Germinal center (tissue), 1 donor: ENCODE measurements at regions not wholly inside any gene's neighbourhood (a gene's known extent, or its start where the extent isn't known, plus 50 kb on each side); places are given as distances from the start of the nearest gene placed in this dataset.

Experiments
- DNase-seq: peaks from one replicate; pipeline ENCODE4 v3.0.0; 2012; ENCODE audit warnings: mixed read lengths, low spot score

DNA sequence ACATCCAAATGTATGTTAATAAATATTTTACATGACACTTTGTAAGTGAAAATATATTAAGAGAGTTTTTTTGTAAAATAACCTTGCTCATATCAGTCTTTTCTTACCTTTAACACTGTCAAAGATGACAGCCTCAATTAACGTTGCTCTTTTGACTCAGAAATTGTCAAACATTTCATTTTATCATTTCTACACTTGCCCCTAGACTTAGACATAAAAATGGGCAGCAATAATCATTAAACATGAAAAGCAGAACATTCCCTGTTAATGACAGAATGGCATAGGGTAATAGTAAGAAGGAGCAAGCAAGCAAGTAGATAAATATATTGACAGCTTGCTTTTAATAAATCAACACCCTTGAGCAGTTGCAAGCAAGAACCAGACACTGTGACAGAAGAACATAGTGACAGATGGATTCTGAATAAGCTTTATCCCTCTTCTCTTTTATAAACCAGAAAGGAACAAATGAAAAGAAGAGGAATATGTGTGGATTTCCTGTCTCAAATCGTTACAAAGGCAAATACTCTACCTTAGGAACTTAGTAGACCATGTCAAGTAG, 796.0 kb upstream of the CHD1 start:
- DNase-seq: no peak

DNA sequence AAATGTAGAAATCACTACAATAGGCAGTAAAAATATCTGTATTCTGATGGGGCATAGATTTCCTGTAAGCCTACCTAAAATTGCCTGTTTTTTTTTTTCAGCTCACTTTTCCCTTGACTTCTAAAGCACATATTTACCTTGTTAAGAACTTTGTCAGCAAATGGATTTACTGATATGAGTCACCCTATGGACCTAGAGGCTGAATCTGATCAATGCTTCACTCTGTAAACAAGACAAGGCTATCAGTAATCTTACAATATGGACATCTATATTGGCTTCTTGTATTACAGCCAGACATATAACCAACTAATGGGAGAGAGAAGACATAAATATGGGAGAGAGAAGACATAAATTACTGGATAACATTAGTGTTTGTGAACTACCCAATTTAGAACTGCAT, 792.7 kb upstream of the CHD1 start:
- DNase-seq: no peak

DNA sequence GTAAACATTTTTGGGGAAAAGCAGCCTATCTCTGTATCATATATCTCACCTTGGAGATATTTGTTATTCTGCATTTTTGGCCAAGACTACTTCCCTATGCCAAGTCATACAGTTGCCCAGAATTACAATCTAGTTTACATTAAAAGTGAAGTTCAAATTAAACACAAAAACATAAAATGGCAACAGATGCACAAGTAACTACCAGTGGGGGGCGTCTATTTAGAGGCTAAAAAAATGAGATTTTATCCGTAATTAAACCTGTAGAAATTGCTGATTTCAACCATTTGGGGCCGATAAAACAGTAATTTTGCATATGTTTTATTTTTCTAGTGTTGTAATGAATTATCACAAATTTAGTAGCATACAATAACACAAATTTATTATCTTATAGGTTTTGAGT, 787.1 kb upstream of the CHD1 start:
- DNase-seq: no peak

DNA sequence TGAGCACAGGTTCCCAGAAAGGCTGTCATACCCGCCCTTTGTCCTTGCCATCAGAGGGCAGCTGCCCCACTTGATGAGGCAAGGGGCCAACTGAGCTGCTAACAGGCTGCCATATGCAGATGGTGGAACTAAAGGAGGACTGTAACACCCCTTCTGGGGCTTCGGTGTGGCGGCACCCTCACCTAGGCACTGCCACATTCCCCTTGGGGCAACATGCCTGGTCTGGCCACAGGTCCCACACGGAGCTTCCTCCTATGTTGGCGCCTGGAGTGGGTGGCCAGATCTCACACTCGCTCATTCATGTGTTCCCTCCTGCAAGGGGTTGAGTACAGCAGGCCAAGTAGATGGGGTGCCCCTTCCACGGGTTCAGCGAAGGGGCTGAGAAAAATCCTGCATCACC, 777.4 kb upstream of the CHD1 start:
- DNase-seq: no peak

DNA sequence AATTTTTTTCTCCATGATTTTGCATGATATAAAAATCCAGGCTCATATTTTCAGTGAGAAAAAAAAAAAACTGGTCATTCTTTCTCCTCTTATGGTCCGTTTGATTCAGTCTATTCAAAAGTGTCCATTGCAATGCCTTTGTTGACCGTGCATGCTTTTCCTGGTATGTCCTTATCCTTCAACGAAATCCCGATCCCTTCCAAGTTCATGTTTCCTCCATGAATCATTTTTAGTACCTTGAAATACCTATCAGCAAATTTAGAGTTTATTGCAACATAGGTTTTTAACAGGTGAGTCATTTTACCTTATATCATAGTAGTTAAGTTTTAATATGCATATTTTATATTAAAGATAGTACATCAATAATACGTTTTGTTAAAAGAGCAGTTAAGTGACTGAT, 773.8 kb upstream of the CHD1 start:
- no peak for DNase-seq

DNA sequence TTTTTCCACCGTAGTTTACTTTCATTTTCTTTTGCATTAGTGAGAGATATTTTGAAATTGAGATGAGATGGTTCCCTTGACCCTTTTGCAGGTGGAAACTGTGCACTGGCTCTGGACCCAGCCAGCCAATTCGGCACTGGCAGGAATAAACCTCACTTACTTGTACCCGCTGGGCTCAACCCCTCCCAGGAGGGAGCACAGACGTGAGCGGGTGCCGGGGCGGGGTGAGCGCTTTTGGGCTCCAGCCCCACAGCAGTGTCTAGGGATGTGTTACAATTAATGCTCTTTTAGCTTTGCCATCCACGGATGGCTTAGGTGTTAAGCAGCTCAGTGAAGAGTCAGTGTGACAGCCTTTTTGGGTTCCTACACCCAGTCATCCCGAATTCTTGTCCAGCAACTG, 766.1 kb upstream of the CHD1 start:
- DNase-seq: no peak

DNA sequence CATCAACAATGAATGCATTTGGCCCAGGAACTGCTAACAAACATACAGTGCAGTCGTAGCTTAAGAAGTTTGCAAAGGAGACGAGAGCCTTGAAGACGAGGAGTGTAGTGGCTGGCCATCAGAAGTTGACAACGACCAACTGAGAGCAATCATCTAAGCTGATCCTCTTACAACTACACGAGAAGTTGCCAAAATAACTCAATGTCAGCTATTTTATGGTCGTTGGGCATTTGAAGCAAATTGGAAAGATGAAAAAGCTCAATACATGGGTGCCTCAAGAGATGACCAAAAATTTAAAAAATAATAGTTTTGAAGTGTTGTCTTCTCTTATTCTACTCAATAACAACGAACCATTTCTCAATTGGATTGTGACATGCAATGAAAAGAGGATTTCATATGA, 757.7 kb upstream of the CHD1 start:
- DNase-seq: no peak

DNA sequence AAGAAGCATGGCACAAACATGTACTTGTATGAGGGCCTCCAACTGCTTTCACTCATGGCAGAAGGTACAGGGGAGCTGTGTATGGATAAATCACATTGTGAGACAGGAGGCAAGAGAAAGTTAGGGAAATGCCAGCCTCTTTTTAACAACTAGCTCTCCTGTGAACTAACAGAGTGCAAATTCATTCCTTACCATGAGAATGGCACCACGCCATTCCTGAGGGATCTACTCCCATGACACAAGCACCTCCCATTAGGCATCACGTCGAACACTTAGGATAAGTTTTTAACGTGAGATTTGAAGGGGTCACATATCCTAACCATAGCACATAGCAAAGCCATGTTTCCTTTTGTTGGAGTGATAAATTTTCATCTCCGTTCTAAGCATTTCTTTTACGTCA, 747.2 kb upstream of the CHD1 start:
- no peak for DNase-seq

DNA sequence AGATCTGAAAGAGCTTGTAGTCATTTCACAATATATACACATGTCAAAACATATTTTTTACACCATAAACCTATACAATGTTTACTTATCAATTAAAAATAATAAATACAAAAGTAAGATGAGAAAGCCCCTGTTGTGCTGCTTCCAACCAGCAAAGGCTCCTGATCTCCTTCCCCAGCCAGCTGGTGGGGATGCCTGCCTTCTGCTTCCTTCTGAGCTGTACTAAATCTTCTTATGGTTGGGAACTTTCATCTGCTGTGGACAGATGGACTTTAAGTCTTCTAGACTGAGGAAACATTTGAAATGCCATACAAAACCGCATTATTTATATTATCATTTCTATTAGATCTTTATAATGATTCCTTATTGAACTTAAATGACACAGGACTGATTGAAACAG, 745.3 kb upstream of the CHD1 start:
- DNase-seq: no peak

DNA sequence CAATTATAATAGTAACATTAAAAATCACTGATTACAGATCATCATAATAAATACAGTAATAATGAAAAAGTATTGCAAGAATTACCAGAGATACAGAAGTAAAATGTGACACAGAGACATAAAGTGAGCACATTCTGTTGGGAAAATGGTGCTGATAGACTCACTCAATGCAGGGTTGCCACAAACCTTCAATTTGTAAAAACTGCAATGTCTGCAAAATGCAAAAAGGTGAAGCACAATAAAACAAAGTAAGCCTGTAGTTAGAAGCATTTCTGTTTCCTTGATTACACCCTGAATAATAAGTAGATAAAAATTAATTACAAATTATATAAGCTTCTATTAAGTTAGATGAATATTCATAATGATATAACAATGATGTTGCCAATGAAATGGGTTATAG, 736.2 kb upstream of the CHD1 start:
- no peak for DNase-seq

DNA sequence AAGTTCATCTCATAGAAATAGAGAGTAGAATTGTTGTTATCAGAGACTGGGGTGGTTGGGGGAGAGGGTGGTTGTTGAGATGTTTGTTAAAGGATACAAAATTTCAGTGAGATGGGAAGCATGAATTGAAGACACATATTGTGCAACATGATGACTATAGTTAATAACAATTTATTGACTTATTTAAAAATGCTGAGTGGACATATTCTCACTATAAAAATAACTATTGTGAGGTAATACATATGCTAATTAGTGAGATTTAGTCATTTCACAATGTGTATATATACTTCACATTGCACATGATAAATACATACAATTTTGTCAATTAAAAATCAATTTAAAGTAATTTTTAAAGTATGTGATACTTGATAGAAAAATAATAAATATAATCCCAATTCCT, 722.5 kb upstream of the CHD1 start:
- DNase-seq: no peak

DNA sequence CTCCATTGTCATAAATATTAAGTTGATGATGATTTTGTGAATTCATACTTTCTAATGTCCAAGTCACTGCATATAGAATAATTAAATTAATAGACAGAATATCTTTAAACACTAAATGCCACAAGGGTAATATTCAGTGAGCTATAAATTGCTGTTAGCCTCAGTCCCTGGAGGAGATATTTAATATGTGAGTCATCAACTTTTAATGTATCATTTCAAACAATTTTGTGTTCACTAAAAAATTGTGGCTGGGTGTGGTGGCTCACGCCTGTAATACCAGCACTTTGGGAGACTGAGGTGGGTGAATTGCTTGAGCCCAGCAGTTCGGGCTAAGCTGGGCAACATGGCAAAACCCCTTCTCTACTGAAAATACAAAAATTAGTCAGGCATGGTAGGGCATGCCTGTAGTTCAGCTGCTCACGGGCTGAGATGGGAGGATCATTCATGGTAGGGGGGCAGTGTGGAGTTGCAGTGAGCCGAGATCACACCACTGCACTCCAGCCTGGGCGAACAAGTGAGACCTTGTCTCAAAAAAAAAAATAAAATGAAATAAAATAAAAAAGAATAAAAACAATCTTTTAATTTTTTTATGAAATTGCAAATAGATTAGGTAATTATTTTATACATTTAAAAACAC, 717.3 kb upstream of the CHD1 start:
- DNase-seq: no peak

DNA sequence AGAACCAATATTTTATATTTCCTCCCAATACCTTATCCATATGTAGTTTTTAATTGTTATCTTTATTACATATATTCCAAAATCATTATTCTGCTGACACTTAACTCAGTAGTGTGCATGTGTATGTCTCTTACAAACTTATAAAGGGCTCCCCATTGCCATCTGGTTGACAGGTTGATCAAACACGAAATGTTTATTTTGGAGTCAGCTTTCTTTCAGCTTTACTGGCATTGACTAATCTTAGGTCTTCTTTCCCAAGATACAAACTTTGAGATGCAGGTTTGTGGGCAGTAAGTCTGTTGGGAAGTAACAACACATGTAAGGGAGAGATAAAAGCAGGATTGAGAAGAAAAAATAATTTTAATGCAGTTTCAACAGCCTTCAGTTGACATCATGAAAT, 716.0 kb upstream of the CHD1 start:
- no peak for DNase-seq

DNA sequence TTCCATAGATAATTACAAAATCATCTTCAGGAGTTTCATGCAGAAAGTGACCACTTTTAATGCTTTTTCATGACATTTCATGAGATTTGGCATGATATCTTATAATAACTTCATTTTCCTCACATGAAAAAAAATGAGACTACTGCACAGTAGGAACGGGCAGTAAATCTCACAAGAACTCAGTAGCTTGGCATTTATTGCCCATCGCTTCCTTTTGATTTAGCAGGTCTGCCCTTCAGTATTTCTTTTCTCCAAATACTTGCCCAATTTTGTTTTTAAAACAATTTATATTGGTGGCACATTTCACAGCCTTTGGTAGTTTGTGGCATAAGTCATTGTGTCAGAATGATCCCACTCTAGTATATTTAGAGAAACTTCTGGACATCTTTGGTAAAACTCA, 711.8 kb upstream of the CHD1 start:
- no peak for DNase-seq

DNA sequence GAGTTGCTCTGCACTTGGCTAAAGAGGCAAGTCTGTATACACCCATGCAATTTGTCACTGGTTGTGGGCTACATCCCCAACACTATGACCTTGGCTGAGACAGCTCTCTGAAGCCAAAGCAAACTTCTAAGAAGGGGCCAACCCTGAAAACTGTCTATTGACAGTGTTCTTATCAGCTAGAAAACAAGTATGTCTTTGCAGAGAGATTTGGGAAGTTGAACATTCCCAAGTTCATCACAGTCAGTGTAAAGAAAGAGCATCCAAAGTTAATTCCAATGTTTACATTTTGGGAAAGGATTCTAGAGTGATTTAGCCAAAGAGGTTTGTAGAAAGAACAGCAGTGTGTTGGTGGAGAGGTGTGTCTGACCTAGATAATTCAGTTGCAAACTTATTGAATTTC, 711.1 kb upstream of the CHD1 start:
- no peak for DNase-seq

DNA sequence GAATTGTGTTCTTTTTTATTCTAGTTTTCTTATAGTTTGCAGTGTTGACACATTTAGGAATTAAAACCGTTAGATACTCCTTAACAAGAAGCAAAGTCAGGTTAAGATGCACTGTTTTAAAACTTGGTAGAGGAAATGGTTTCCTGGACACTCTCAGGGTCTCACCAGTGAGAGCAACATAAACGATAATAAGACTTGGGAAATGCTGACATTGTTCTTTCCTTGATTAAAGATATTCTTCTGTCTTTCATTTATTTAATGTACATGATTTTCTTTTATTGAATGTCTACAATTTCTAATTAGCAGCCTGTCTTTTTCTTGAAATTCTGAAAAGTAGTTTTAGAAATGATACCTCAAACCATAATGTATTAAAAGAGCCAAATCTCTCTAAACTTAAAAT, 707.9 kb upstream of the CHD1 start:
- DNase-seq: no peak

DNA sequence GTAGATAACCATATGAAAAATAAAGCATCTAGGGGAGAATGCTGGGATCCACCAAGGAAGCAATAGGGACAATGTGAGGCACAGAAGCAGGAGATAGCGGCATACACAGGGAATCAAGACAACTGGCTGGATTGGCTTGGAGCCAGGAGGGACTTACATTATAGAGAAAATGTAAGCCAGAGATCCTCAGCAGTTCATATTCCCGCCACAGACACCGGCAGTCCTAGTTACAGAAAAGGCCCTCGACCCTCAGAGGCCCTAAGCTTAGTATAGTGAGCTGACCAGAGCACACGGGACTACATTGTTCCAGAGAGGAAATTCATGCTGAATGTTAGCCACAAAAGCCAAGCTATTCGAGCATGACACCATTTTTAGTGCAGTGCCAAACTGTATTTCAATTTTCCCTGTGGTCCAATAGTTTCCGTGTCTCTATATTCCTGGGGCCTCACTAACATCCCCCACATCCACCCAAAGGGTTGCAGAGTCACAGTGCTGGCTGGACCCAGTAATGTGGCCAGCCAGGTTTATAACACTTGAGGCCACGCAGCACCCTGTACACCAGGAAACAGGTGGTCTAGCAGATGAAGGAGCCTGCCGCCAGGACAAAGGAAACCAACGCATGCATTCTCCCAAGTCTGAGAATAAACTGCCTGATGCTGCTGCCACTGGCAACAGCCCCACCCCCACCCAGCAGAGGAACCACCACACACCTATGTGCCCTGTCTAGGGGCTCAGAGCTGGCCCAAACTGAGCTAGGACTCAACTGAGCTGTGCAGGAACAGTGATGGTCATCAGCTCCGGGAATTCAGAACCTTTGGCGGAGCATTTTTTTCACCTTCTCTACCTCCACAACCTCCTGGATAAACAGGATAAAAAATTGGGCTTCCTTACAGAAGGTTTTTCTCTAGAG, 693.2 kb upstream of the CHD1 start:
- no peak for DNase-seq

DNA sequence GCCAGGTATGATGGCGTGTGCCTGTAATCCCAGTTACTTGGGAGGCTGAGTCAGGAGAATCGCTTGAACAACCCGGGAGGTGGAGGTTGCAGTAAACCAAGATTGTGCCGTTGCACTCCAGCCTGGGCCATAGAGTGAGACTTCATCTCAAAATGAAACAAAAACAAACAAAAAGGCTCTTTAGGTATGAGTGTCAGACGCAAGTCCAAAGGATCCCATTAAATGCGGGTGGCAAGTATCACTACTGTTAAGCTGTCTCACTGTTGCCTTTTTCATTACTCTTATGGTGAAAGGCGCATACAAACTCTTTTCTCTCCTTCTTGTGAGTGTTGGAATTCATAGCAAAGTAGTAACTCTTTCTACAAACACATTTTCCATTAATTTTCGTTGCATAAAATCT, 688.5 kb upstream of the CHD1 start:
- no peak for DNase-seq

DNA sequence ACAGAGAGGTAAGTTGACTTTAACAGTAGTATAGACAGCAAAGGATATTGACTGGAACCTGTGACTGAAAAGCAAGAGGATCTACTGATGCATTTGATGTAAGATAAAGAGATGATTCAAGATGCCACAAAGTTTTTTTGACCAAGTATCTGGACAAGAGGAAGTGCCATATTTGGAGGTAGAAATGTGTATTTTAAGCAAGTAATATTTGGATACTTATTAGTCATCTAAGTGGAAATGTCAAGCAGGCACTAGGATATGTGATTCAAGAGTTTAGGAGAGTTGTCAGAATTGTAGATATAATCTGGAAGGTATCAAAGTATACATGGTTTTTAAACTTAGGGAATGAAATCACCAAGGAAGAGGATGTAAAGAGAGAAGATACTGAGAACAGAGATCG, 686.1 kb upstream of the CHD1 start:
- DNase-seq: no peak

DNA sequence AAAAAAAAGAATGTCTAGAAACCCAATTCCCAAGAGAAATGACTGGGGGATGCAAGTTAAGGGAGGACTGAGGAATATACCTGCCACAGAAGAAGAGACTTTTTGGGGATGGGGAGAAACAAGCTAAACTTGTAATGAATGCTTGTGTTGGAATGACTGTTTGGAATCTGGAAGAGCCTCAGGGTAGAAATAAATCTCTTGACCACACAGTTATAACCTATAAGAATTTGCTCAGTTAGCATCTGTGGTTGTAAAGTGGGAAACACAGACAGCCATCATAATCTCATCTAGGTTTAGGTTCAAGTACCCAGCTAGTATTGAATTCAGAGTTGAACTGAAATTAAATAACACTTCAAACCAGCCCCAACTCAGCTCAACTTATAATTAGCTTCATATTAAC, 678.3 kb upstream of the CHD1 start:
- DNase-seq: no peak

DNA sequence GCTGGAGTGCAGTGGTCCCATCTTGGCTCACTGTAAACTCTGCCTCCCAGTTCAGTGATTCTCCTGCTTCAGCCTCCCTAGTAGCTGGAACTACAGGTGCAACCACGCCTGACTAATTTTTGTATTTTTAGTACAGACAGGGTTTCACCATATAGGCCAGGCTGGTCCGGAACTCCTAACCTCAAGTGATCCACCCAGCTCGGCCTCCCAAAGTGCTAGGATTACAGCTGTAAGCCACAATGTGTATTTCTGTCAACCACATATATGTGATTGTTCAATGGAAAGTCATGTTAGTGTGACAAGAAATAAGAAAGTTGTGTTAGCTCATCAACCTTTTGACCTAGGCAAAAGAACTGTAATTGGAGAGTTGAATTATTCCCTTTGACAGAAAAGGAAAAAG, 677.1 kb upstream of the CHD1 start:
- DNase-seq: no peak

DNA sequence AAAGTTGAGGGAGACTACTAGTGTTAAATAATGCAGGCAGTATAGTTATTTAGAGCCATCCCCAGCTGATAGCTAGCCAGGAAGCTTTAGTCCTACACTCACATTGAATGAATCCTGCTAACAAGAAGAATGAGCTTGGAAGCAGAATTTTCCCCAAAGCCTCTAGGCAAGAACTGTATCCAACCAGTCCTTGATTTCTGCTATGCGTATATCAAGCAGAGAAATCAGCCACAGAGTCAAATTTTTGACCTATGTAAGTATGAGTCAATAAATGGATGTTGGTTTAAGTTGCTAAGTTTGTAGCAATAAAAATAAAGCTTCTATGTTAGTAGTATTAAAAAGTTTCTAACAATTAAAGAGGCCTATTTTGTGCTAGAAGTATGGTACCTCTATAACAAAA, 672.1 kb upstream of the CHD1 start:
- DNase-seq: no peak

DNA sequence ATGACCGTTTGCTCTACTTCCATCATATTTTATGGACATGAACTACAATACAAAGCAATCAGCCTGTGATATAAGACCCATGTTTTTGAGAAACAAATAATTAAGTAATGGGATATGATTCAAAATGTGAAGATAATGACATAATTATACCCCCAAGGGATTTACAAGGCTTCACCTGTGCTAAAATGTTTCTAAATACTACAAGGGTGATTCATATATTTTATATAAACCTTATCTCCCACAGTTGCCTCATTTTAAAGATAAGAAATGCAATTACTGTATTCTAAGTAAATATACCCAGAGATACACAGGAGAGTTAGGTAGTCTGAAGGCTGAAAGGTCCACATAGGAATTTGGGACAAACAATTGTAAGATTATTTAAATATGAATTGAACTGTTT, 662.0 kb upstream of the CHD1 start:
- no peak for DNase-seq

DNA sequence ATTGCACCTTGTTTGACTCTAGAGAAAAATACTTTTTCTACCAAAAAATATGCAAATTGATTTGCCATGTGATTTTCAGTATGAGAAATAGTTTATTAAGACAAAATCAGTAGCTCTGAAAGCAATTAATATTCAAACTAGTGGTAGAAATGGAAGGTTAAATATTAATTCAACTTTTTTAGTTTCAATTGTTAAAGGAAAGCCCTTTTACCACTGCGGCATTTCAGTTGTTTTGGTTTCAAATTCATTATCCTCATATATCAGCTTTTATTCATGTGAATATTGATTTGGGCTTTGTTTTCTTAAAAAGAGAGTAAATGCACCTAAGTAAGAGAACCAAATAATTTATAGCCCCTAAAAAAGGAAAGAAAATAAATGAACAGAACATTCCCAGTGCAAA, 660.6 kb upstream of the CHD1 start:
- no peak for DNase-seq
